HCT116 (cell line): ENCODE measurements at regions not wholly inside any gene's neighbourhood (a gene's known extent, or its start where the extent isn't known, plus 50 kb on each side); places are given as distances from the start of the nearest gene placed in this dataset.

ENCODE experiments used
- ATAC-seq: fragments of 200-7000 bp; cut with Tn5 transposase; 2 replicates; pipeline ENCODE4 v1.9.1; 2020; ENCODE audit warnings: mild to moderate bottlenecking, moderate library complexity
- BruUV-seq: library from RNA; stranded (reverse); fragments of 400-500 nt; replicated peaks from 2 replicates; lab custom pipeline; 2021; lab: Mats Ljungman, UMichigan
- CTCF ChIA-PET: fragments of 300-600 bp; sonication (Branson Sonifier 250); formaldehyde crosslinking; loops from one replicate; lab custom pipeline; 2021; ENCODE audit warnings: antibody characterized with exemption; lab: Charles Lee
- POLR2A ChIA-PET: fragments of 300-600, 350-600 bp; sonication (Branson Sonifier 250); formaldehyde crosslinking; loops from one replicate; lab custom pipeline; 2021; ENCODE audit warnings: antibody characterized with exemption; lab: Charles Lee
- RAD21 ChIA-PET, 2 experiments: fragments of 300-600 bp; sonication (Branson Sonifier 250); formaldehyde crosslinking; loops; one replicate each; lab custom pipeline; 2023; ENCODE audit warnings: low total read pairs in 2 of 2; ENCODE audit not compliant: uncharacterized antibody in 2 of 2, unreplicated experiment in 2 of 2, low non-redundant PET in 1 of 2; lab: Charles Lee
- DNase-seq: peaks from one replicate; pipeline ENCODE4 v3.0.0-alpha.2; 2010; ENCODE audit warnings: low read depth, low spot score
- H2AFZ ChIP-seq: fragments of 200-600 bp; shearing (Covaris generic), sonication (generic); 2 replicates; pipeline ENCODE4 v1.6.1; 2017; ENCODE audit warnings: low read depth, mixed run types, mixed read lengths, antibody characterized with exemption, low read length; ENCODE audit not compliant: poor library complexity, severe bottlenecking
- H3K27ac ChIP-seq: 2 replicates; pipeline ENCODE4 v1.5.1; 2012; ENCODE audit warnings: low read depth, low read length
- H3K27me3 ChIP-seq: fragments of 200-600 bp; sonication (generic); 2 replicates; pipeline ENCODE4 v1.6.1; 2016; ENCODE audit warnings: mixed run types, low read length, mixed read lengths; ENCODE audit not compliant: insufficient read depth
- H3K36me3 ChIP-seq, 2 experiments: fragments of 200-500 bp in 1 of 2; fragments of 200-600 bp in 1 of 2; sonication (Bioruptor generic) in 1 of 2; sonication (generic) in 1 of 2; 2 replicates each; pipeline versions ENCODE4 v1.5.1 to v1.6.1; 2014 to 2016; ENCODE audit warnings: low read length in 2 of 2, inconsistent platforms in 1 of 2, mixed read lengths in 1 of 2, mixed run types in 1 of 2; ENCODE audit not compliant: insufficient read depth in 2 of 2, control insufficient read depth in 1 of 2
- H3K4me1 ChIP-seq, 2 experiments: fragments of 200-600 bp in 1 of 2; sonication (generic) in 1 of 2; 2 replicates each; pipeline versions ENCODE4 v1.5.1 to v1.6.1; 2012 to 2017; ENCODE audit warnings: low read length in 2 of 2, inconsistent platforms in 1 of 2, mild to moderate bottlenecking in 1 of 2, mixed read lengths in 1 of 2, mixed run types in 1 of 2, moderate library complexity in 1 of 2; ENCODE audit not compliant: insufficient read depth in 2 of 2, control insufficient read depth in 1 of 2
- H3K4me2 ChIP-seq: fragments of 200-600 bp; sonication (generic); 2 replicates; pipeline ENCODE4 v1.6.1; 2017; ENCODE audit warnings: mixed run types, low read length, mixed read lengths
- H3K4me3 ChIP-seq, 2 experiments: fragments of 200-600 bp in 1 of 2; sonication (generic) in 1 of 2; replicated peaks in 1 of 2; 2 replicates each; pipeline ENCODE4 v1.5.1; 2011 to 2016; ENCODE audit warnings: low read length in 2 of 2, control low read depth in 1 of 2, low read depth in 1 of 2, mild to moderate bottlenecking in 1 of 2, mixed read lengths in 1 of 2, mixed run types in 1 of 2
- H3K79me2 ChIP-seq: fragments of 200-600 bp; sonication (generic); 2 replicates; pipeline ENCODE4 v1.6.1; 2017; ENCODE audit warnings: mild to moderate bottlenecking, mixed run types, low read length, moderate library complexity, mixed read lengths; ENCODE audit not compliant: insufficient read depth
- H3K9ac ChIP-seq: fragments of 200-600 bp; sonication (generic); 2 replicates; pipeline ENCODE4 v1.6.1; 2016; ENCODE audit warnings: low read length, mixed read lengths
- H3K9me2 ChIP-seq: fragments of 200-600 bp; sonication (generic), shearing (Covaris generic); 2 replicates; pipeline ENCODE4 v1.6.1; 2017; ENCODE audit warnings: mixed run types, mild to moderate bottlenecking, moderate library complexity; ENCODE audit not compliant: insufficient read depth
- H3K9me3 ChIP-seq, 2 experiments: fragments of 200-500 bp in 1 of 2; fragments of 200-600 bp in 1 of 2; sonication (Bioruptor generic) in 1 of 2; sonication (generic) in 1 of 2; 2 replicates each; pipeline ENCODE4 v1.6.1; 2014 to 2017; ENCODE audit warnings: low read length in 2 of 2, mixed read lengths in 2 of 2, inconsistent platforms in 1 of 2, low read depth in 1 of 2, mild to moderate bottlenecking in 1 of 2, mixed run types in 1 of 2, moderate library complexity in 1 of 2; ENCODE audit not compliant: control insufficient read depth in 1 of 2, insufficient read depth in 1 of 2
- H4K20me1 ChIP-seq: fragments of 200-600 bp; sonication (generic), shearing (Covaris generic); 2 replicates; pipeline ENCODE4 v1.6.1; 2017; ENCODE audit warnings: mixed run types, mild to moderate bottlenecking, moderate library complexity; ENCODE audit not compliant: insufficient read depth
- EGR1 ChIP-seq: IDR thresholded peaks from 2 replicates; pipeline ENCODE4 v1.6.1; 2012; ENCODE audit warnings: low read depth
- EZH2 ChIP-seq: fragments of 200-600 bp; sonication (generic); IDR thresholded peaks from 2 replicates; pipeline ENCODE4 v1.6.1; 2017; ENCODE audit warnings: antibody characterized with exemption, mixed run types
- POLR2AphosphoS5 ChIP-seq: IDR thresholded peaks from 2 replicates; pipeline ENCODE4 v1.6.1; 2011; ENCODE audit warnings: mild to moderate bottlenecking, low read depth, low read length, moderate library complexity
- RAD21 ChIP-seq: IDR thresholded peaks from 2 replicates; pipeline ENCODE4 v1.6.1; 2012; ENCODE audit warnings: low read depth, mild to moderate bottlenecking
- REST ChIP-seq: IDR thresholded peaks from 2 replicates; pipeline ENCODE4 v1.6.1; 2012; ENCODE audit warnings: low read depth
- SIN3A ChIP-seq: IDR thresholded peaks from 2 replicates; pipeline ENCODE4 v1.6.1; 2012; ENCODE audit warnings: low read depth
- ZNF274 ChIP-seq: fragments of 200-500 bp; sonication (Bioruptor generic); IDR thresholded peaks from 2 replicates; pipeline ENCODE4 v1.6.1; 2014; ENCODE audit warnings: mild to moderate bottlenecking, low read depth, low read length, inconsistent platforms
- intact Hi-C: fragments of 100-400 bp; cut with micrococcal nuclease; formaldehyde crosslinking; loops from 2 replicates; pipeline ENCODE4 v1.10.0; 2022
- TF ChIP-seq, protein P1 (sequence below): IDR thresholded peaks from 2 replicates; pipeline ENCODE4 v1.6.1; 2011; ENCODE audit warnings: mild to moderate bottlenecking, low read length, moderate library complexity; ENCODE audit not compliant: insufficient replicate concordance; ENCODE audit errors: extremely low read depth

- Histone ChIP-seq H3K27ac (no peak overlapping the region), H3K27me3 (no peaks in the 10 kb centered on the region), H3K36me3 (no peaks in the 10 kb centered on the region), H3K4me2 (no peak overlapping the region), H3K4me3 (no peak overlapping the region), H3K9me2 (no peaks in the 10 kb centered on the region), H2AFZ (no peak overlapping the region), H3K4me1 (no peaks in the 10 kb centered on the region), H4K20me1 (no peaks in the 10 kb centered on the region), H3K9me3 (no peaks in the 10 kb centered on the region), H3K79me2 (no peaks in the 10 kb centered on the region), H3K9ac (no peak overlapping the region)
- no peak for TF ChIP-seq REST
- no peak for TF ChIP-seq SIN3A
- TF ChIP-seq EGR1: no peak
- no peak for TF ChIP-seq POLR2AphosphoS5
- no peak for TF ChIP-seq RAD21
- ChIA-PET POLR2A (no interaction called here), CTCF (no interaction called here), RAD21 (no interaction called here)
- intact Hi-C loops: no loop called here
- BruUV-seq: no TSS peak
- ATAC-seq: no peak
- DNase-seq: no peak
Observed at GRCh38 chr7:79552463-79552862, 99.0 kb upstream of the MAGI2 start.

DNA sequence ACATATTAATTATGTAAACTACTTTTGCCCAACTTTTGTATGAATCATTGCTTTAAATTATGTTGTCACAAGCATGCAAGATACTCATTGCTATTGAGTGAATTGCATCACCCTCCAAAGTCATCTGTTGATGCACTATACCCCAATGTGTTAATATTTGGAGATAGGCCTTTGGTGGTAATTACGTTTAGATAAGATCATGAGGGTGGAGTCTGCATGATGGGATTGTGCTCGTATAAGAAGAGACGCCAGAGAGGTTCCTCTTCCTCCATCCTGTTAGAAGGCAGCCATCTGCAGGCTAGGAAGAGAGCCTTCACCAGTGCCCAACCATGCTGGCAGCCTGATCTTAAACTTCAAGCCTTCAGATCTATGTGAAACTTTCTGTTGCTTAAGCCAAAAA lies 95.3 kb upstream of the MAGI2 start:
- Histone ChIP-seq H3K36me3 (no peaks in the 10 kb centered on the region), H3K4me1 (no peaks in the 10 kb centered on the region), H3K9me3 (no peaks in the 10 kb centered on the region), H3K9ac (no peak overlapping the region), H3K9me2 (no peaks in the 10 kb centered on the region), H3K27me3 (no peaks in the 10 kb centered on the region), H2AFZ (no peak overlapping the region), H3K4me3 (no peak overlapping the region), H3K79me2 (no peaks in the 10 kb centered on the region), H3K27ac (no peak overlapping the region), H3K4me2 (no peak overlapping the region), H4K20me1 (no peaks in the 10 kb centered on the region)
- no peak for ATAC-seq
- ChIA-PET POLR2A (no interaction called here), RAD21 (no interaction called here), CTCF (no interaction called here)
- intact Hi-C loops: no loop called here
- TF ChIP-seq EZH2 (no peak), ZNF274 (no peak)
- TF ChIP-seq, protein P1, sequence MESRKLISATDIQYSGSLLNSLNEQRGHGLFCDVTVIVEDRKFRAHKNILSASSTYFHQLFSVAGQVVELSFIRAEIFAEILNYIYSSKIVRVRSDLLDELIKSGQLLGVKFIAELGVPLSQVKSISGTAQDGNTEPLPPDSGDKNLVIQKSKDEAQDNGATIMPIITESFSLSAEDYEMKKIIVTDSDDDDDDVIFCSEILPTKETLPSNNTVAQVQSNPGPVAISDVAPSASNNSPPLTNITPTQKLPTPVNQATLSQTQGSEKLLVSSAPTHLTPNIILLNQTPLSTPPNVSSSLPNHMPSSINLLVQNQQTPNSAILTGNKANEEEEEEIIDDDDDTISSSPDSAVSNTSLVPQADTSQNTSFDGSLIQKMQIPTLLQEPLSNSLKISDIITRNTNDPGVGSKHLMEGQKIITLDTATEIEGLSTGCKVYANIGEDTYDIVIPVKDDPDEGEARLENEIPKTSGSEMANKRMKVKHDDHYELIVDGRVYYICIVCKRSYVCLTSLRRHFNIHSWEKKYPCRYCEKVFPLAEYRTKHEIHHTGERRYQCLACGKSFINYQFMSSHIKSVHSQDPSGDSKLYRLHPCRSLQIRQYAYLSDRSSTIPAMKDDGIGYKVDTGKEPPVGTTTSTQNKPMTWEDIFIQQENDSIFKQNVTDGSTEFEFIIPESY: no peak
- BruUV-seq: no TSS peak
- DNase-seq: no peak
